Esophagus muscularis mucosa (tissue), 4 donors: ENCODE measurements at regions not wholly inside any gene's neighbourhood (a gene's known extent, or its start where the extent isn't known, plus 50 kb on each side); places are given as distances from the start of the nearest gene placed in this dataset.

Experiments used
- DNase-seq: peaks from one replicate; pipeline ENCODE4 v3.0.0-alpha.2; 2017; ENCODE audit errors: extremely low spot score
- H3K27ac ChIP-seq, 4 donors: fragments of 200-600 bp; sonication (generic); replicated peaks in 1 of 4; 1 replicate in 3 of 4; 2 replicates in 1 of 4; pipeline ENCODE4 v1.5.1; 2016 to 2019; ENCODE audit warnings: mild to moderate bottlenecking in 1 of 4
- H3K27me3 ChIP-seq, 4 donors: fragments of 200-600 bp; sonication (generic); one replicate each; pipeline versions ENCODE4 v1.5.1 to v1.6.0; 2016 to 2019
- H3K36me3 ChIP-seq, 4 donors: fragments of 200-600 bp; sonication (generic); one replicate each; pipeline ENCODE4 v1.5.1; 2016 to 2019
- H3K4me1 ChIP-seq, 4 donors: fragments of 200-600 bp; sonication (generic); one replicate each; pipeline ENCODE4 v1.5.1; 2016 to 2019
- H3K4me3 ChIP-seq, 4 donors: fragments of 200-600 bp; sonication (generic); 1 replicate in 2 of 4; 2 replicates in 2 of 4; pipeline ENCODE4 v1.5.1; 2016 to 2019; ENCODE audit warnings: mild to moderate bottlenecking in 4 of 4, moderate library complexity in 1 of 4
- H3K9me3 ChIP-seq, 4 donors: fragments of 200-600 bp; sonication (generic); 1 replicate in 3 of 4; 2 replicates in 1 of 4; pipeline ENCODE4 v1.5.1; 2016 to 2019
- CTCF ChIP-seq, 3 experiments: fragments of 200-600 bp in 2 of 3; fragments of 450-650 bp in 1 of 3; sonication (generic) in 2 of 3; IDR thresholded peaks; one replicate each; pipeline ENCODE4 v1.5.1; 2017 to 2019; ENCODE audit warnings: antibody characterized with exemption in 3 of 3, mild to moderate bottlenecking in 2 of 3, moderate library complexity in 1 of 3
- EP300 ChIP-seq: sonication (generic); formaldehyde crosslinking; IDR thresholded peaks from one replicate; pipeline ENCODE4 v1.6.1; 2017; ENCODE audit warnings: antibody characterized with exemption
- POLR2A ChIP-seq: fragments of 450-650 bp; IDR thresholded peaks from one replicate; pipeline ENCODE4 v1.6.1; 2017; ENCODE audit warnings: antibody characterized with exemption, moderate library complexity, mild to moderate bottlenecking, low read depth
- POLR2AphosphoS5 ChIP-seq, 2 donors: sonication (generic); formaldehyde crosslinking; IDR thresholded peaks; one replicate each; pipeline ENCODE4 v1.6.1; 2017; ENCODE audit warnings: antibody characterized with exemption in 2 of 2
- WGBS: methylation state at CpG from one replicate; pipeline ENCODE4 v1.1.5; 2018; 5-methylcytosine and 5-hydroxymethylcytosine counted together
- intact Hi-C: fragments of 100-400 bp; cut with DNase I; formaldehyde crosslinking; loops from one replicate; pipeline ENCODE4 v1.15.1; 2023

DNA sequence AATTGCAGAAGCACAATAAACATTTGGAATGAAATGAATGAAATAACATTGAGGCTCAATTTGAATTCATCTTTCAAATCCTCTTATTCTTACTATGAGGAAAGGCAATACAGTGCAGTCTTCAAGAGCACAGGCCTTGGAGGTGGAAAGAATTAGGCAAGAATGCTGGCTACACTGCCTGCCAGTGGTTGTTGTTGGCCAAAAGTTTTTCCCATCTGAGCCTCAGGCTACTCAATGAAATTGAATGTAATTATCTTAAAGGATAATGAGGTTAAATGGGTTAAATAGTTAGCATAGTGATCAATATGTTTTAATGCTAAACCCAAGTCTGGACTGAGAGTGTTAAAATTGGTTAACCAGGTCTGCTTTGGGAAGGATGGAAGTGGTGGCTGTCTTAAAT, 140.9 kb downstream of the MBL2 start:
- no peak for DNase-seq
- Histone ChIP-seq H3K4me3 (no peak overlapping the region), H3K27me3 (no peaks in the 10 kb centered on the region), H3K4me1 (no peaks in the 10 kb centered on the region), H3K36me3 (no peaks in the 10 kb centered on the region), H3K27ac (no peak overlapping the region), H3K9me3 (no peaks in the 10 kb centered on the region)
- intact Hi-C loops, result no loop called here
- TF ChIP-seq CTCF (IDR thresholded peaks at IDR 0.05), result no peak
- no peak for TF ChIP-seq POLR2A
- no peak for TF ChIP-seq POLR2AphosphoS5 (IDR thresholded peaks at IDR 0.05)
- no peak for TF ChIP-seq EP300

- TF ChIP-seq POLR2A (no peak), POLR2AphosphoS5 (IDR thresholded peaks at IDR 0.05) (no peak), CTCF (IDR thresholded peaks at IDR 0.05) (no peak), EP300 (no peak)
- Histone ChIP-seq H3K27me3 (no peaks in the 10 kb centered on the region), H3K4me3 (no peak overlapping the region), H3K27ac (no peak overlapping the region), H3K9me3 (no peaks in the 10 kb centered on the region), H3K4me1 (no peaks in the 10 kb centered on the region), H3K36me3 (no peaks in the 10 kb centered on the region)
- WGBS, result 44% methylated on average over 3 of the region's 3 CpGs
- intact Hi-C loops, result no loop called here
- no peak for DNase-seq
Measured at GRCh38 chr10:52632591-52632990, 140.0 kb downstream of the MBL2 start.

DNA sequence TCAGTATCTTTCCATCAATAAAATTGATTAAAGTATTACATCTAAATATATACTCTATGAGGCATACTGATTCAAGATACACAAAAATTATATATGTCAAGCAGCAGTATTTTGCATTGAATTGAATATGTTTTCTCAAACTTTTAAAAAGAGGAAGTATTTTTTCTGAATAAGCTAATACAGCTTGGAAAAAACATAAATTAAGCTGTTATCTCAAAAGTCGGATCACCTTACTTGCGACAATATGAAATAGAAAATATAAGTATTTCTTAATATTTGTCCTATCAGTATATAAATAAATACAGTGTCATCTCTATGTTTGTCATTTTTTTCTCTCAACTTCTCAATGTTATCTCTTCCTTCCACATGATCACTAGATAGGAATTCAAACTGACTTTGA, 139.3 kb downstream of the MBL2 start:
- H3K4me3 ChIP-seq, result no peak overlapping the region
- no peaks in the 10 kb centered on the region for H3K27me3 ChIP-seq
- no peak overlapping the region for H3K27ac ChIP-seq
- H3K36me3 ChIP-seq, result no peaks in the 10 kb centered on the region
- no peaks in the 10 kb centered on the region for H3K9me3 ChIP-seq
- no peaks in the 10 kb centered on the region for H3K4me1 ChIP-seq
- DNase-seq, result no peak
- TF ChIP-seq POLR2AphosphoS5 (IDR thresholded peaks at IDR 0.05), result no peak
- no peak for TF ChIP-seq CTCF (IDR thresholded peaks at IDR 0.05)
- TF ChIP-seq EP300, result no peak
- no peak for TF ChIP-seq POLR2A
- intact Hi-C loops, result no loop called here
- WGBS, result 78% methylated on average over 2 of the region's 2 CpGs

GRCh38 chr10:52635651-52636050, 136.9 kb downstream of the MBL2 start:
- intact Hi-C loops, result no loop called here
- no peak overlapping the region for H3K4me3 ChIP-seq
- H3K9me3 ChIP-seq, result no peaks in the 10 kb centered on the region
- H3K36me3 ChIP-seq, result no peaks in the 10 kb centered on the region
- no peaks in the 10 kb centered on the region for H3K27me3 ChIP-seq
- H3K27ac ChIP-seq, result no peak overlapping the region
- no peak for DNase-seq
- WGBS, result 57% methylated on average over 1 of the region's 1 CpG
- H3K4me1 ChIP-seq, result no peaks in the 10 kb centered on the region
- TF ChIP-seq EP300 (no peak), POLR2A (no peak), CTCF (IDR thresholded peaks at IDR 0.05) (no peak), POLR2AphosphoS5 (IDR thresholded peaks at IDR 0.05) (no peak)

GRCh38 chr10:52636874-52637273, 135.7 kb downstream of the MBL2 start:
- Histone ChIP-seq H3K9me3 (no peaks in the 10 kb centered on the region), H3K27me3 (no peaks in the 10 kb centered on the region), H3K36me3 (no peaks in the 10 kb centered on the region), H3K27ac (no peak overlapping the region), H3K4me3 (no peak overlapping the region), H3K4me1 (no peaks in the 10 kb centered on the region)
- TF ChIP-seq POLR2A (no peak), POLR2AphosphoS5 (IDR thresholded peaks at IDR 0.05) (no peak), EP300 (no peak), CTCF (IDR thresholded peaks at IDR 0.05) (no peak)
- intact Hi-C loops, result no loop called here
- no peak for DNase-seq
